ENCODE measurements at regions not wholly inside any gene's neighbourhood (a gene's known extent, or its start where the extent isn't known, plus 50 kb on each side); places are given as distances from the start of the nearest gene placed in this dataset.

DNA sequence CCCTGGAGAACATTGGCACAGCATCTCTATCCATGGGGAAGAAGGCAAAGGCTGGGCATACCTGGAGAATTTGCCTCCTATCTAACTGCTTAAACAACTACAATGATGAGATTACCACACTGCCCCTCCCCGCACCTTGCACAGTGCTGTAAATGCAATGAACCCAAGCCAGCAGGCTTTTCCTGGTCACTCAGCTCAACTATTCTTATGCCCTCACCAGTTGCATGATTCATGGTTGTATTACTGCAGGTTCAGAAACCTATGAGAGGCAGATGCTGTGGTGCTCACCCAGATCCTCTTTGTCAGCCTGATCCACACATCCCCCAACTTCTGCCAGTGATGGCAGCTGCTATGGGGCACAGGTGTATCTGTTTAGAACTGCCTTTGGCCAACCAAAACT lies 77.7 kb upstream of the STAC start:
- no peak for DNase-seq
- intact Hi-C loops (cut with micrococcal nuclease; ENCODE audit: unreplicated experiment): no loop called here
- Histone ChIP-seq H3K4me1 (no peaks in the 10 kb centered on the region), H3K4me3 (ENCODE audit: low read depth, low read length) (no peak overlapping the region), H3K9me3 (peaks cover 3% of the 10 kb centered on the region; the same call in 1 of the 2 replicates), H3K27me3 (replicated peaks; ENCODE audit: control insufficient read depth, insufficient read depth, low read length) (no peaks in the 10 kb centered on the region), H3K36me3 (ENCODE audit: control insufficient read depth, insufficient read depth, low read length) (no peaks in the 10 kb centered on the region)
- no TSS peak for BruUV-seq (replicated peaks)
- Mint-ChIP-seq H3K4me3 (ENCODE audit: unreplicated experiment) (no peak overlapping the region), H3K4me1 (ENCODE audit: low read depth, unreplicated experiment) (no peaks in the 10 kb centered on the region), H3K36me3 (ENCODE audit: insufficient read depth, unreplicated experiment) (no peaks in the 10 kb centered on the region), H3K27me3 (ENCODE audit: insufficient read depth, unreplicated experiment) (no peaks in the 10 kb centered on the region), H3K27ac (ENCODE audit: unreplicated experiment) (no peak overlapping the region), H3K9me3 (ENCODE audit: unreplicated experiment) (no peaks in the 10 kb centered on the region)
- POLR2A ChIA-PET: no interaction called here
- TF ChIP-seq, protein P1, sequence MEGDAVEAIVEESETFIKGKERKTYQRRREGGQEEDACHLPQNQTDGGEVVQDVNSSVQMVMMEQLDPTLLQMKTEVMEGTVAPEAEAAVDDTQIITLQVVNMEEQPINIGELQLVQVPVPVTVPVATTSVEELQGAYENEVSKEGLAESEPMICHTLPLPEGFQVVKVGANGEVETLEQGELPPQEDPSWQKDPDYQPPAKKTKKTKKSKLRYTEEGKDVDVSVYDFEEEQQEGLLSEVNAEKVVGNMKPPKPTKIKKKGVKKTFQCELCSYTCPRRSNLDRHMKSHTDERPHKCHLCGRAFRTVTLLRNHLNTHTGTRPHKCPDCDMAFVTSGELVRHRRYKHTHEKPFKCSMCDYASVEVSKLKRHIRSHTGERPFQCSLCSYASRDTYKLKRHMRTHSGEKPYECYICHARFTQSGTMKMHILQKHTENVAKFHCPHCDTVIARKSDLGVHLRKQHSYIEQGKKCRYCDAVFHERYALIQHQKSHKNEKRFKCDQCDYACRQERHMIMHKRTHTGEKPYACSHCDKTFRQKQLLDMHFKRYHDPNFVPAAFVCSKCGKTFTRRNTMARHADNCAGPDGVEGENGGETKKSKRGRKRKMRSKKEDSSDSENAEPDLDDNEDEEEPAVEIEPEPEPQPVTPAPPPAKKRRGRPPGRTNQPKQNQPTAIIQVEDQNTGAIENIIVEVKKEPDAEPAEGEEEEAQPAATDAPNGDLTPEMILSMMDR (IDR thresholded peaks at IDR 0.05; ENCODE audit: insufficient read depth in 1 of 2, low read depth in 1 of 2, low read length in 1 of 2, severe bottlenecking in 1 of 2, unreplicated experiment in 1 of 2): no peak
- CTCF ChIA-PET: no interaction called here

- Mint-ChIP-seq H3K36me3 (ENCODE audit: insufficient read depth, unreplicated experiment) (no peaks in the 10 kb centered on the region), H3K9me3 (ENCODE audit: unreplicated experiment) (no peaks in the 10 kb centered on the region), H3K4me3 (ENCODE audit: unreplicated experiment) (no peak overlapping the region), H3K27me3 (ENCODE audit: insufficient read depth, unreplicated experiment) (no peaks in the 10 kb centered on the region), H3K4me1 (ENCODE audit: low read depth, unreplicated experiment) (no peaks in the 10 kb centered on the region), H3K27ac (ENCODE audit: unreplicated experiment) (no peak overlapping the region)
- intact Hi-C loops (cut with micrococcal nuclease; ENCODE audit: unreplicated experiment): no loop called here
- BruUV-seq (replicated peaks): no TSS peak
- Histone ChIP-seq H3K4me1 (no peaks in the 10 kb centered on the region), H3K4me3 (ENCODE audit: low read depth, low read length) (no peak overlapping the region), H3K27me3 (replicated peaks; ENCODE audit: control insufficient read depth, insufficient read depth, low read length) (no peaks in the 10 kb centered on the region), H3K36me3 (ENCODE audit: control insufficient read depth, insufficient read depth, low read length) (no peaks in the 10 kb centered on the region), H3K9me3 (peaks cover 3% of the 10 kb centered on the region; the same call in 1 of the 2 replicates)
- TF ChIP-seq, protein P1 (IDR thresholded peaks at IDR 0.05; ENCODE audit: insufficient read depth in 1 of 2, low read depth in 1 of 2, low read length in 1 of 2, severe bottlenecking in 1 of 2, unreplicated experiment in 1 of 2): no peak
- POLR2A ChIA-PET: no interaction called here
- DNase-seq: no peak
- CTCF ChIA-PET: no interaction called here
Measured at GRCh38 chr3:36303286-36303685, 77.0 kb upstream of the STAC start.

DNA sequence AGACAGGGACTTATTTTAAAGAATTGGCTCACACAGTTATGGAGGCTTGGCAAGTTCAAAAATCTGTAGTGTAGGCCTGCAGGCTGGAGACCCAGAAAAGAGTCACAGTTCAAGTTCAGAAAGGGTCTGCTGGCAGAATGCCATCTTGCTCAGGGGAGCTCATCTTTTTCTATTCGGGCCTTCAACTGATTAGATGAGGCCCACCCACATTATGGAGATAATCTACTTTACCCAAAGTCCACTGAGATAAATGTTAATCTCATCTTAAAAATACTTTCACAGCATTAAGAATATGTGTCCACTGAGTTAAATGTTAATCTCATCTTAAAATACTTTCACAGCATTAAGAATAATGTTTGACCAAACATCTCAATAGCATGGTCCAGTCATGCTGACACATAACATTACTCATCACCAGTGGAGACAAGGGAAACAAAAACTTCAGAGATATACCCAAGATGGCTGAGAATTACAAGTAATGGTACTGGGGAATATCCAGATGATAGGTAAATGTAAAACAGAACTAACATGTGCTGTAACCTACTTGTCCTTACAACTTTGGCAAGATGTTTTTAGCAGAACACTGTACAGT lies 74.3 kb upstream of the STAC start:
- no peaks in the 10 kb centered on the region for H3K36me3 Mint-ChIP-seq (ENCODE audit: insufficient read depth, unreplicated experiment)
- no peak overlapping the region for H3K4me3 Mint-ChIP-seq (ENCODE audit: unreplicated experiment)
- TF ChIP-seq, protein P1 (IDR thresholded peaks at IDR 0.05; ENCODE audit: insufficient read depth in 1 of 2, low read depth in 1 of 2, low read length in 1 of 2, severe bottlenecking in 1 of 2, unreplicated experiment in 1 of 2): no peak

More for the DNA sequence above, 74.3 kb upstream of the STAC start:
- Mint-ChIP-seq H3K27me3 (ENCODE audit: insufficient read depth, unreplicated experiment) (no peaks in the 10 kb centered on the region), H3K27ac (ENCODE audit: unreplicated experiment) (no peak overlapping the region), H3K4me1 (ENCODE audit: low read depth, unreplicated experiment) (no peaks in the 10 kb centered on the region), H3K9me3 (ENCODE audit: unreplicated experiment) (no peaks in the 10 kb centered on the region)
- ChIA-PET CTCF (no interaction called here), POLR2A (no interaction called here)
- Histone ChIP-seq H3K9me3 (no peaks in the 10 kb centered on the region), H3K36me3 (ENCODE audit: control insufficient read depth, insufficient read depth, low read length) (no peaks in the 10 kb centered on the region), H3K4me3 (ENCODE audit: low read depth, low read length) (no peak overlapping the region), H3K27me3 (replicated peaks; ENCODE audit: control insufficient read depth, insufficient read depth, low read length) (no peaks in the 10 kb centered on the region), H3K4me1 (no peaks in the 10 kb centered on the region)
- BruUV-seq (replicated peaks): no TSS peak
- intact Hi-C loops (cut with micrococcal nuclease; ENCODE audit: unreplicated experiment): no loop called here
- no peak for DNase-seq

Data from Caco-2 (cell line).